IMR-90 (cell line): ENCODE measurements at regions not wholly inside any gene's neighbourhood (a gene's known extent, or its start where the extent isn't known, plus 50 kb on each side); places are given as distances from the start of the nearest gene placed in this dataset.

ENCODE experiments used
- ATAC-seq: fragments of 200-7000 bp; cut with Tn5 transposase; 2 replicates; pipeline ENCODE4 v1.9.1; 2020; ENCODE audit warnings: low read depth, mild to moderate bottlenecking, moderate library complexity
- BruUV-seq: library from RNA; stranded (reverse); fragments of 400-500 nt; replicated peaks from 2 replicates; lab custom pipeline; 2021; lab: Mats Ljungman, UMichigan
- CTCF ChIA-PET: fragments of 300-600 bp; formaldehyde crosslinking; extraction: SDS; loops from one replicate; lab custom pipeline; 2021; ENCODE audit warnings: antibody characterized with exemption; lab: Yijun Ruan, JAX
- POLR2A ChIA-PET: fragments of 300-600 bp; sonication (Branson Sonifier 250); formaldehyde crosslinking; loops from one replicate; lab custom pipeline; 2022; ENCODE audit warnings: antibody characterized with exemption; ENCODE audit not compliant: unreplicated experiment; lab: Charles Lee
- DNase-seq: peaks from one replicate; pipeline ENCODE4 v3.0.0; 2013
- H2AFZ ChIP-seq: replicated peaks from 2 replicates; pipeline ENCODE3; 2013; ENCODE audit warnings: low read length, mild to moderate bottlenecking; ENCODE audit not compliant: poor library complexity
- H2AK5ac ChIP-seq: 2 replicates; pipeline ENCODE4 v1.6.1; 2013; ENCODE audit warnings: low read depth, low read length, inconsistent platforms
- H2AK9ac ChIP-seq: replicated peaks from 2 replicates; pipeline ENCODE3; 2013; ENCODE audit warnings: mild to moderate bottlenecking, low read depth, low read length, moderate library complexity; ENCODE audit not compliant: poor library complexity
- H2BK120ac ChIP-seq: 2 replicates; pipeline ENCODE4 v1.6.1; 2013; ENCODE audit warnings: low read depth, low read length, inconsistent platforms
- H2BK15ac ChIP-seq: 3 replicates; pipeline ENCODE4 v1.6.1; 2013; ENCODE audit warnings: low read depth, low read length, inconsistent platforms
- H2BK20ac ChIP-seq: 2 replicates; pipeline ENCODE4 v1.6.1; 2013; ENCODE audit warnings: low read depth, mild to moderate bottlenecking, inconsistent platforms, low read length, moderate library complexity
- H2BK5ac ChIP-seq: 2 replicates; pipeline ENCODE4 v1.6.1; 2013; ENCODE audit warnings: mild to moderate bottlenecking, low read depth, low read length, inconsistent platforms; ENCODE audit not compliant: poor library complexity, severe bottlenecking
- H3K14ac ChIP-seq: replicated peaks from 2 replicates; pipeline ENCODE4 v1.6.1; 2013; ENCODE audit warnings: low read depth, low read length, inconsistent platforms
- H3K18ac ChIP-seq: 2 replicates; pipeline ENCODE4 v1.6.1; 2013; ENCODE audit warnings: low read depth, low read length, control low read depth
- H3K23ac ChIP-seq: 2 replicates; pipeline ENCODE4 v1.6.1; 2013; ENCODE audit warnings: low read depth, low read length, inconsistent platforms
- H3K27ac ChIP-seq: 2 replicates; pipeline ENCODE4 v1.5.1; 2013; ENCODE audit warnings: mild to moderate bottlenecking, control low read depth, low read length; ENCODE audit not compliant: insufficient read depth
- H3K27me3 ChIP-seq: 2 replicates; pipeline ENCODE4 v1.6.1; 2013; ENCODE audit warnings: low read length; ENCODE audit not compliant: control insufficient read depth, insufficient read depth
- H3K36me3 ChIP-seq: 2 replicates; pipeline ENCODE4 v1.6.1; 2013; ENCODE audit warnings: low read length, mixed read lengths; ENCODE audit not compliant: control insufficient read depth, insufficient read depth
- H3K4ac ChIP-seq: 2 replicates; pipeline ENCODE4 v1.6.1; 2013; ENCODE audit warnings: low read depth, low read length, inconsistent platforms
- H3K4me1 ChIP-seq: 2 replicates; pipeline ENCODE4 v1.6.1; 2013; ENCODE audit warnings: low read length, mixed read lengths; ENCODE audit not compliant: control insufficient read depth, insufficient read depth
- H3K4me2 ChIP-seq: 2 replicates; pipeline ENCODE4 v1.6.1; 2013; ENCODE audit warnings: low read depth, mild to moderate bottlenecking, control low read depth, low read length, moderate library complexity
- H3K4me3 ChIP-seq: 2 replicates; pipeline ENCODE4 v1.5.1; 2013; ENCODE audit warnings: low read depth, mild to moderate bottlenecking, control low read depth, low read length, moderate library complexity; ENCODE audit not compliant: insufficient read depth
- H3K56ac ChIP-seq: 2 replicates; pipeline ENCODE4 v1.6.1; 2013; ENCODE audit warnings: low read length, inconsistent platforms; ENCODE audit not compliant: insufficient read depth; ENCODE audit errors: extremely low read depth
- H3K79me1 ChIP-seq, 2 experiments: 2 replicates each; pipeline ENCODE4 v1.6.1; 2013; ENCODE audit warnings: low read length in 2 of 2, inconsistent platforms in 1 of 2, low read depth in 1 of 2
- H3K9ac ChIP-seq: 2 replicates; pipeline ENCODE4 v1.6.1; 2013; ENCODE audit warnings: low read depth, low read length, control low read depth
- H3K9me1 ChIP-seq: 2 replicates; pipeline ENCODE4 v1.6.1; 2013; ENCODE audit warnings: low read length, inconsistent platforms; ENCODE audit not compliant: insufficient read depth
- H3K9me3 ChIP-seq: 2 replicates; pipeline ENCODE4 v1.6.1; 2013; ENCODE audit warnings: low read length; ENCODE audit not compliant: control insufficient read depth, insufficient read depth
- H4K20me1 ChIP-seq: 2 replicates; pipeline ENCODE4 v1.6.1; 2013; ENCODE audit warnings: low read length, inconsistent platforms; ENCODE audit not compliant: insufficient read depth
- H4K5ac ChIP-seq: 2 replicates; pipeline ENCODE4 v1.6.1; 2013; ENCODE audit warnings: mild to moderate bottlenecking, low read depth, low read length, control low read depth
- H4K8ac ChIP-seq, 2 experiments: 2 replicates each; pipeline ENCODE4 v1.6.1; 2013; ENCODE audit warnings: low read depth in 2 of 2, low read length in 2 of 2, control low read depth in 1 of 2, inconsistent platforms in 1 of 2
- H4K91ac ChIP-seq: 2 replicates; pipeline ENCODE4 v1.6.1; 2013; ENCODE audit warnings: low read depth, low read length, inconsistent platforms; ENCODE audit not compliant: insufficient read depth
- CTCF ChIP-seq: conservative IDR thresholded peaks from 2 replicates; pipeline ENCODE4 v1.5.1; 2012; ENCODE audit warnings: mild to moderate bottlenecking, low read depth, low read length, improper control_type of control experiment
- ELK1 ChIP-seq: fragments of 150-350 bp; IDR thresholded peaks from 2 replicates; pipeline ENCODE4 v1.6.1; 2016; ENCODE audit warnings: low read depth, mild to moderate bottlenecking, low read length, moderate library complexity, borderline replicate concordance
- FOS ChIP-seq: fragments of 150-350 bp; IDR thresholded peaks from 2 replicates; pipeline ENCODE4 v1.6.1; 2016; ENCODE audit warnings: low read depth, low read length
- MAZ ChIP-seq: IDR thresholded peaks from 2 replicates; pipeline ENCODE4 v1.6.1; 2012; ENCODE audit warnings: low read depth, mild to moderate bottlenecking, low read length, improper control_type of control experiment, moderate library complexity, borderline replicate concordance
- MXI1 ChIP-seq: IDR thresholded peaks from 2 replicates; pipeline ENCODE4 v1.6.1; 2012; ENCODE audit warnings: low read depth, mild to moderate bottlenecking, low read length, moderate library complexity, borderline replicate concordance
- POLR2A ChIP-seq: IDR thresholded peaks from 2 replicates; pipeline ENCODE4 v1.6.1; 2012; ENCODE audit warnings: mild to moderate bottlenecking, low read depth, low read length
- RFX5 ChIP-seq: IDR thresholded peaks from 2 replicates; pipeline ENCODE4 v1.8.0; 2012; ENCODE audit warnings: low read depth, mild to moderate bottlenecking, low read length, moderate library complexity
- SMC3 ChIP-seq: fragments of 150-350 bp; IDR thresholded peaks from 2 replicates; pipeline ENCODE4 v1.6.1; 2016; ENCODE audit warnings: low read depth, mild to moderate bottlenecking, antibody characterized with exemption, low read length, moderate library complexity
- WGBS, 2 experiments: methylation state at CpG; one replicate each; pipeline versions ENCODE4 v1.1.5 to v1.1.7; 2013; ENCODE audit warnings: missing lambda C conversion rate in 2 of 2; ENCODE audit not compliant: insufficient read length in 1 of 2; ENCODE audit errors: extremely low coverage in 2 of 2; 5-methylcytosine and 5-hydroxymethylcytosine counted together
- dilution Hi-C: fragments of 300-500 bp; cut with HindIII; formaldehyde crosslinking; loops from one replicate; pipeline ENCODE4 v1.14.3; 2018; ENCODE audit warnings: low sequenced_read_pairs; ENCODE audit not compliant: unreplicated experiment
- in situ Hi-C: fragments of 300-500 bp; cut with MboI; formaldehyde crosslinking; loops from 3 replicates; pipeline ENCODE4 v1.14.3; 2019; ENCODE audit warnings: low sequenced_read_pairs, inconsistent platforms, mixed read lengths
- intact Hi-C: fragments of 100-400 bp; cut with micrococcal nuclease; formaldehyde crosslinking; loops from 2 replicates; pipeline ENCODE4 v1.10.0; 2022

- Histone ChIP-seq H3K79me1 (no peaks in the 10 kb centered on the region), H3K9me3 (peaks cover 3% of the 10 kb centered on the region; the same call in 1 of the 2 replicates), H3K27me3 (no peaks in the 10 kb centered on the region), H3K14ac (no peak overlapping the region), H4K20me1 (no peaks in the 10 kb centered on the region), H3K4me1 (no peaks in the 10 kb centered on the region), H3K4me3 (no peak overlapping the region), H3K9ac (no peak overlapping the region), H3K56ac (no peak overlapping the region), H2BK5ac (no peak overlapping the region), H3K27ac (no peak overlapping the region), H2BK15ac (no peak overlapping the region), H4K5ac (no peak overlapping the region), H3K9me1 (no peaks in the 10 kb centered on the region), H2BK120ac (no peak overlapping the region), H3K18ac (no peak overlapping the region), H3K36me3 (no peaks in the 10 kb centered on the region), H3K23ac (no peak overlapping the region), H2AK9ac (no peak overlapping the region), H2AFZ (no peak overlapping the region), H4K91ac (no peak overlapping the region), H4K8ac (no peak overlapping the region), H2AK5ac (no peak overlapping the region), H2BK20ac (no peak overlapping the region), H3K4ac (no peak overlapping the region), H3K4me2 (no peak overlapping the region)
- BruUV-seq = no TSS peak
- DNase-seq (no peak), ATAC-seq (no peak)
- intact Hi-C loops = no loop called here
- dilution Hi-C loops = no loop called here
- CTCF ChIA-PET = no interaction called here
- WGBS, 2 experiments = no CpG with 5 or more reads among the region's 4 CpGs
- TF ChIP-seq MAZ (no peak), POLR2A (no peak), RFX5 (no peak), ELK1 (no peak), FOS (no peak), CTCF (no peak), SMC3 (no peak), MXI1 (no peak)
- in situ Hi-C loops = no loop called here
- POLR2A ChIA-PET = no interaction called here
Measured at GRCh38 chr6:67449602-67450001, 1185.5 kb upstream of the ADGRB3 start.
